ENCODE measurements at regions not wholly inside any gene's neighbourhood (a gene's known extent, or its start where the extent isn't known, plus 50 kb on each side); places are given as distances from the start of the nearest gene placed in this dataset.

GRCh38 chr6:67133973-67134372 is 1426.9 kb upstream of the EYS start:
- Histone ChIP-seq H3K4me3 (no peak overlapping the region), H2AFZ (no peak overlapping the region), H3F3A (ENCODE audit: insufficient read depth, low read depth) (0 out of 2 replicates have a peak, but pooled peaks cover 5% of the 10 kb centered on the region), H3K4me2 (no peak overlapping the region), H4K20me1 (ENCODE audit: insufficient read depth) (no peaks in the 10 kb centered on the region), H3K27me3 (ENCODE audit: insufficient read depth, low read depth) (no peaks in the 10 kb centered on the region), H3K9me3 (ENCODE audit: insufficient read depth, low read depth) (no peaks in the 10 kb centered on the region), H3K4me1 (replicated peaks; ENCODE audit: insufficient read depth) (no peaks in the 10 kb centered on the region), H3K9me2 (ENCODE audit: insufficient read depth) (no peaks in the 10 kb centered on the region), H3K36me3 (ENCODE audit: low read depth) (no peaks in the 10 kb centered on the region), H3K27ac (no peak overlapping the region), H3K79me2 (ENCODE audit: low read depth) (no peaks in the 10 kb centered on the region)
- no peak for DNase-seq
- intact Hi-C loops (cut with micrococcal nuclease; ENCODE audit: unreplicated experiment) = no loop called here
- ChIA-PET POLR2A (ENCODE audit: unreplicated experiment) (no interaction called here), CTCF (no interaction called here)
- TF ChIP-seq EZH2 (IDR thresholded peaks at IDR 0.05; ENCODE audit: low read depth) = no peak
- TF ChIP-seq CTCF (conservative IDR thresholded peaks at IDR 0.05) = no peak
- no TSS peak for BruUV-seq (replicated peaks)

- ChIA-PET POLR2A (ENCODE audit: unreplicated experiment) (no interaction called here), CTCF (no interaction called here)
- H3K27ac ChIP-seq = no peak overlapping the region
- H3K36me3 ChIP-seq (ENCODE audit: low read depth) = no peaks in the 10 kb centered on the region
- intact Hi-C loops (cut with micrococcal nuclease; ENCODE audit: unreplicated experiment) = no loop called here
- no peak for DNase-seq
- no peaks in the 10 kb centered on the region for H4K20me1 ChIP-seq (ENCODE audit: insufficient read depth)
- no peaks in the 10 kb centered on the region for H3K4me1 ChIP-seq (replicated peaks; ENCODE audit: insufficient read depth)
- 0 out of 2 replicates have a peak, but pooled peaks cover 5% of the 10 kb centered on the region for H3F3A ChIP-seq (ENCODE audit: insufficient read depth, low read depth)
- H3K4me2 ChIP-seq = no peak overlapping the region
- no peaks in the 10 kb centered on the region for H3K27me3 ChIP-seq (ENCODE audit: insufficient read depth, low read depth)
- no peaks in the 10 kb centered on the region for H3K9me3 ChIP-seq (ENCODE audit: insufficient read depth, low read depth)
- no TSS peak for BruUV-seq (replicated peaks)
- no peak for TF ChIP-seq EZH2 (IDR thresholded peaks at IDR 0.05; ENCODE audit: low read depth)
- TF ChIP-seq CTCF (conservative IDR thresholded peaks at IDR 0.05) = no peak
- no peak overlapping the region for H2AFZ ChIP-seq
- H3K9me2 ChIP-seq (ENCODE audit: insufficient read depth) = no peaks in the 10 kb centered on the region
- no peak overlapping the region for H3K4me3 ChIP-seq
- H3K79me2 ChIP-seq (ENCODE audit: low read depth) = no peaks in the 10 kb centered on the region
These were observed 1424.8 kb upstream of the EYS start for GRCh38 chr6:67131827-67132226.

GRCh38 chr6:67129780-67130179 is 1422.8 kb upstream of the EYS start:
- CTCF ChIA-PET = no interaction called here
- Histone ChIP-seq H3K36me3 (ENCODE audit: low read depth) (no peaks in the 10 kb centered on the region), H3K79me2 (ENCODE audit: low read depth) (no peaks in the 10 kb centered on the region), H3K9me3 (ENCODE audit: insufficient read depth, low read depth) (no peaks in the 10 kb centered on the region), H3K4me3 (no peak overlapping the region), H3F3A (ENCODE audit: insufficient read depth, low read depth) (no peaks in the 10 kb centered on the region), H3K27ac (no peak overlapping the region), H4K20me1 (ENCODE audit: insufficient read depth) (no peaks in the 10 kb centered on the region), H2AFZ (no peak overlapping the region), H3K4me2 (no peak overlapping the region), H3K4me1 (replicated peaks; ENCODE audit: insufficient read depth) (no peaks in the 10 kb centered on the region), H3K27me3 (ENCODE audit: insufficient read depth, low read depth) (no peaks in the 10 kb centered on the region), H3K9me2 (ENCODE audit: insufficient read depth) (no peaks in the 10 kb centered on the region)
- no peak for DNase-seq
- BruUV-seq (replicated peaks) = no TSS peak
- intact Hi-C loops (cut with micrococcal nuclease; ENCODE audit: unreplicated experiment) = no loop called here
- POLR2A ChIA-PET (ENCODE audit: unreplicated experiment) = interaction anchor here (0.6 kb wide), 1 partner anchor 133 kb away, joined by 3 read pairs; no protein-coding TSS in a partner anchor
- TF ChIP-seq EZH2 (IDR thresholded peaks at IDR 0.05; ENCODE audit: low read depth) (no peak), CTCF (conservative IDR thresholded peaks at IDR 0.05) (no peak)

All from PC-9 (cell line).